H9 (cell line): ENCODE measurements at regions not wholly inside any gene's neighbourhood (a gene's known extent, or its start where the extent isn't known, plus 50 kb on each side); places are given as distances from the start of the nearest gene placed in this dataset.

Experiments
- DNase-seq: peaks from one replicate; pipeline ENCODE4 v3.0.0-alpha.2; 2017
- H2AFZ ChIP-seq: one replicate; pipeline ENCODE4 v1.6.1; 2013; ENCODE audit warnings: mild to moderate bottlenecking, low read length, control low read depth, moderate library complexity
- H2AK5ac ChIP-seq: 2 replicates; pipeline ENCODE4 v1.6.1; 2013; ENCODE audit warnings: low read length, control low read depth, mixed read lengths; ENCODE audit not compliant: insufficient read length
- H2BK120ac ChIP-seq: one replicate; pipeline ENCODE4 v1.6.1; 2013; ENCODE audit warnings: low read depth, mild to moderate bottlenecking, low read length, control low read depth, inconsistent platforms; ENCODE audit not compliant: poor library complexity, severe bottlenecking
- H2BK12ac ChIP-seq: 2 replicates; pipeline ENCODE4 v1.6.1; 2013; ENCODE audit warnings: low read length, control low read depth, mixed read lengths, low read depth; ENCODE audit not compliant: insufficient read length
- H2BK15ac ChIP-seq: 2 replicates; pipeline ENCODE4 v1.6.1; 2013; ENCODE audit warnings: low read depth, low read length, control low read depth
- H2BK20ac ChIP-seq: one replicate; pipeline ENCODE4 v1.6.1; 2013; ENCODE audit warnings: low read depth, mild to moderate bottlenecking, low read length, control low read depth, inconsistent platforms; ENCODE audit not compliant: poor library complexity, severe bottlenecking
- H2BK5ac ChIP-seq: 2 replicates; pipeline ENCODE4 v1.6.1; 2013; ENCODE audit warnings: low read length, control low read depth, mixed read lengths; ENCODE audit not compliant: insufficient read length
- H3K14ac ChIP-seq: 2 replicates; pipeline ENCODE4 v1.6.1; 2013; ENCODE audit warnings: low read length, control low read depth; ENCODE audit not compliant: insufficient read depth
- H3K18ac ChIP-seq: 2 replicates; pipeline ENCODE4 v1.6.1; 2013; ENCODE audit warnings: low read depth, mild to moderate bottlenecking, mixed read lengths, low read length, control low read depth; ENCODE audit not compliant: insufficient read length
- H3K23ac ChIP-seq: 2 replicates; pipeline ENCODE4 v1.6.1; 2013; ENCODE audit warnings: low read length, control low read depth, mixed read lengths, low read depth; ENCODE audit not compliant: insufficient read length
- H3K23me2 ChIP-seq: 2 replicates; pipeline ENCODE4 v1.6.1; 2013; ENCODE audit warnings: low read depth, mild to moderate bottlenecking, mixed read lengths, low read length, control low read depth; ENCODE audit not compliant: insufficient read length, poor library complexity, severe bottlenecking
- H3K27ac ChIP-seq: 2 replicates; pipeline ENCODE4 v1.5.1; 2013; ENCODE audit warnings: low read length, control low read depth, mixed read lengths, low read depth; ENCODE audit not compliant: insufficient read length
- H3K27me3 ChIP-seq: 2 replicates; pipeline ENCODE4 v1.6.1; 2013; ENCODE audit warnings: low read length, control low read depth, inconsistent platforms; ENCODE audit not compliant: insufficient read depth
- H3K4ac ChIP-seq: 2 replicates; pipeline ENCODE4 v1.6.1; 2013; ENCODE audit warnings: low read depth, mild to moderate bottlenecking, control low read depth, inconsistent platforms, low read length, moderate library complexity
- H3K4me1 ChIP-seq: 2 replicates; pipeline ENCODE4 v1.6.1; 2013; ENCODE audit warnings: low read length, control low read depth, inconsistent platforms; ENCODE audit not compliant: insufficient read depth
- H3K4me2 ChIP-seq: 2 replicates; pipeline ENCODE4 v1.6.1; 2013; ENCODE audit warnings: low read length, control low read depth, mixed read lengths; ENCODE audit not compliant: insufficient read length, insufficient read depth
- H3K56ac ChIP-seq: 2 replicates; pipeline ENCODE4 v1.6.1; 2013; ENCODE audit warnings: low read depth, mild to moderate bottlenecking, mixed read lengths, low read length, control low read depth; ENCODE audit not compliant: insufficient read length
- H3K79me1 ChIP-seq: 2 replicates; pipeline ENCODE4 v1.6.1; 2013; ENCODE audit warnings: low read depth, mild to moderate bottlenecking, moderate library complexity, low read length, control low read depth, inconsistent platforms; ENCODE audit not compliant: insufficient read depth, poor library complexity, severe bottlenecking
- H3K79me2 ChIP-seq: 2 replicates; pipeline ENCODE4 v1.6.1; 2013; ENCODE audit warnings: low read length, control low read depth, inconsistent platforms; ENCODE audit not compliant: insufficient read depth
- H3K9ac ChIP-seq: 2 replicates; pipeline ENCODE4 v1.6.1; 2013; ENCODE audit warnings: low read length, control low read depth, mixed read lengths; ENCODE audit not compliant: insufficient read length; ENCODE audit errors: extremely low read depth
- H3K9me3 ChIP-seq: one replicate; pipeline ENCODE4 v1.6.1; 2013; ENCODE audit warnings: low read depth, low read length, inconsistent platforms; ENCODE audit not compliant: control insufficient read depth
- H3T11ph ChIP-seq: one replicate; pipeline ENCODE4 v1.6.1; 2013; ENCODE audit warnings: mild to moderate bottlenecking, low read length, control low read depth, inconsistent platforms
- H4K20me1 ChIP-seq: one replicate; pipeline ENCODE4 v1.6.1; 2013; ENCODE audit not compliant: control insufficient read depth, insufficient read length, insufficient read depth
- H4K5ac ChIP-seq: 2 replicates; pipeline ENCODE4 v1.6.1; 2013; ENCODE audit warnings: low read depth, mild to moderate bottlenecking, mixed read lengths, low read length, control low read depth; ENCODE audit not compliant: insufficient read length
- H4K8ac ChIP-seq: replicated peaks from 2 replicates; pipeline ENCODE4 v1.6.1; 2013; ENCODE audit warnings: low read length, control low read depth, mixed read lengths, low read depth; ENCODE audit not compliant: insufficient read length
- H4K91ac ChIP-seq: 2 replicates; pipeline ENCODE4 v1.6.1; 2013; ENCODE audit warnings: low read depth, mild to moderate bottlenecking, moderate library complexity, mixed read lengths, low read length, control low read depth; ENCODE audit not compliant: insufficient read length
- H3K27ac Mint-ChIP-seq, 3 experiments: 2 replicates in 2 of 3; 3 replicates in 1 of 3; pipeline ENCODE4 v1.8.0; 2020 to 2021; ENCODE audit warnings: mixed read lengths in 3 of 3, mild to moderate bottlenecking in 1 of 3, moderate library complexity in 1 of 3
- H3K27me3 Mint-ChIP-seq: 2 replicates; pipeline ENCODE4 v1.8.0; 2021; ENCODE audit warnings: low read depth, mild to moderate bottlenecking, moderate library complexity, mixed read lengths
- H3K36me3 Mint-ChIP-seq, 3 experiments: 2 replicates in 2 of 3; 3 replicates in 1 of 3; pipeline ENCODE4 v1.8.0; 2020 to 2021; ENCODE audit warnings: low read depth in 3 of 3, mixed read lengths in 3 of 3; ENCODE audit not compliant: insufficient read depth in 1 of 3
- H3K4me1 Mint-ChIP-seq, 2 experiments: 2 replicates each; pipeline ENCODE4 v1.8.0; 2020; ENCODE audit warnings: mixed read lengths in 2 of 2
- H3K4me3 Mint-ChIP-seq, 2 experiments: 2 replicates in 1 of 2; 3 replicates in 1 of 2; pipeline ENCODE4 v1.8.0; 2020 to 2021; ENCODE audit warnings: mild to moderate bottlenecking in 2 of 2, mixed read lengths in 2 of 2, moderate library complexity in 1 of 2
- H3K9me3 Mint-ChIP-seq, 2 experiments: 2 replicates in 1 of 2; 3 replicates in 1 of 2; pipeline ENCODE4 v1.8.0; 2020; ENCODE audit warnings: mild to moderate bottlenecking in 2 of 2, mixed read lengths in 2 of 2, moderate library complexity in 1 of 2
- WGBS: extraction: QIAGEN DNeasy Blood & Tissue Kit; methylation state at CpG from one replicate; pipeline ENCODE4 v1.1.7; 2013; ENCODE audit warnings: missing lambda C conversion rate, low lambda C conversion rate, mixed read lengths; ENCODE audit not compliant: insufficient read length; ENCODE audit errors: extremely low coverage; 5-methylcytosine and 5-hydroxymethylcytosine counted together
- TF ChIP-seq, protein P1 (sequence below): fragments of 200-600 bp; sonication (generic); conservative IDR thresholded peaks from 3 replicates; pipeline ENCODE4 v1.8.0; 2021; ENCODE audit warnings: antibody characterized with exemption, mild to moderate bottlenecking

DNA sequence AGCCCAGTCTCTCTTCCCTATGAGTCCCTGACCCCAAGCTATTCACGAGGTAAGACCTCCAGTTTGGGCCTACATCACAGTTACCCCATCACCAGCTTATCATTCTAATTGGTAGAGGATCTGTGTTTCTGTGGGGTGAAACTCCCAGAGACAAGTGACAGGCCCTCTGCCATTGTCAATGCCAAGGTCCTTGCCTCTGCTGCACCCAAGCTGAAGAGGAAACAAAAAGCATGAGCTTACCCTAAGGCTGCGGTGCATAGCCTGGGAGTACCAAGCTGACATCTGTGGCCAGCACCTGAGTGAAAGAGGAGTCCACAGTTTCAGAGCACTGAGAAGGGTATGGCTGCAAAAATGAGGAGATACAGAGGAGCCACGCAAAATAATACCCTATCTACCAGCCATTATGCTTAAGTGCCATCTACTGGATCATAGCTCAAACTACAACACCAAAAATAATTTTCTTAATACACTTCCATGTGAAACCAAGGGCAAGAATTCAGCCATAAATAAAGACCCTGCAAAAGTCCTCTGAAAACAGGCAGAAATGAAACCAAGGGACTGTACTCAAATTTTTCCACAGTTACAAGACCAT, 62.3 kb upstream of the ANO5 start:
- peaks cover 0 to 3% of the 10 kb centered on the region in 2 experiments; a peak in 1 of 4 replicates for H3K4me1 Mint-ChIP-seq
- no peaks in the 10 kb centered on the region for H3K79me1 ChIP-seq
- no peak overlapping the region for H3K4me2 ChIP-seq
- no peaks in the 10 kb centered on the region for H4K20me1 ChIP-seq
- peaks cover 13 to 38% (median 30%) of the 10 kb centered on the region in 3 experiments for H3K36me3 Mint-ChIP-seq
- no peak overlapping the region for H3K23ac ChIP-seq
- H3K18ac ChIP-seq: no peak overlapping the region
- H3K27ac ChIP-seq: no peak overlapping the region
- H4K91ac ChIP-seq: no peak overlapping the region
- no peaks in the 10 kb centered on the region for H3K4me1 ChIP-seq
- H2AFZ ChIP-seq: no peak overlapping the region
- H3K27ac Mint-ChIP-seq: no peak overlapping the region
- no peak overlapping the region for H3K9ac ChIP-seq
- no peak overlapping the region for H3K4me3 Mint-ChIP-seq
- H4K5ac ChIP-seq: no peak overlapping the region
- H3K14ac ChIP-seq: no peak overlapping the region
- TF ChIP-seq, protein P1, sequence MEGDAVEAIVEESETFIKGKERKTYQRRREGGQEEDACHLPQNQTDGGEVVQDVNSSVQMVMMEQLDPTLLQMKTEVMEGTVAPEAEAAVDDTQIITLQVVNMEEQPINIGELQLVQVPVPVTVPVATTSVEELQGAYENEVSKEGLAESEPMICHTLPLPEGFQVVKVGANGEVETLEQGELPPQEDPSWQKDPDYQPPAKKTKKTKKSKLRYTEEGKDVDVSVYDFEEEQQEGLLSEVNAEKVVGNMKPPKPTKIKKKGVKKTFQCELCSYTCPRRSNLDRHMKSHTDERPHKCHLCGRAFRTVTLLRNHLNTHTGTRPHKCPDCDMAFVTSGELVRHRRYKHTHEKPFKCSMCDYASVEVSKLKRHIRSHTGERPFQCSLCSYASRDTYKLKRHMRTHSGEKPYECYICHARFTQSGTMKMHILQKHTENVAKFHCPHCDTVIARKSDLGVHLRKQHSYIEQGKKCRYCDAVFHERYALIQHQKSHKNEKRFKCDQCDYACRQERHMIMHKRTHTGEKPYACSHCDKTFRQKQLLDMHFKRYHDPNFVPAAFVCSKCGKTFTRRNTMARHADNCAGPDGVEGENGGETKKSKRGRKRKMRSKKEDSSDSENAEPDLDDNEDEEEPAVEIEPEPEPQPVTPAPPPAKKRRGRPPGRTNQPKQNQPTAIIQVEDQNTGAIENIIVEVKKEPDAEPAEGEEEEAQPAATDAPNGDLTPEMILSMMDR: peak; percentile 76
- no peak overlapping the region for H2BK5ac ChIP-seq
- H3K56ac ChIP-seq: no peak overlapping the region
- H3K27me3 ChIP-seq: no peaks in the 10 kb centered on the region
- no peak overlapping the region for H3T11ph ChIP-seq
- H4K8ac ChIP-seq: no peak overlapping the region
- peaks cover 32 to 35% of the 10 kb centered on the region in 2 experiments for H3K9me3 Mint-ChIP-seq
- DNase-seq: no peak
- no peaks in the 10 kb centered on the region for H3K23me2 ChIP-seq
- H3K4ac ChIP-seq: no peak overlapping the region
- H2BK120ac ChIP-seq: no peak overlapping the region
- H3K27me3 Mint-ChIP-seq: no peaks in the 10 kb centered on the region
- peaks cover 7% of the 10 kb centered on the region for H3K9me3 ChIP-seq
- H2AK5ac ChIP-seq: no peak overlapping the region
- H2BK20ac ChIP-seq: no peak overlapping the region
- H3K79me2 ChIP-seq: no peaks in the 10 kb centered on the region
- H2BK15ac ChIP-seq: no peak overlapping the region
- WGBS: no CpG with 5 or more reads among the region's 3 CpGs
- H2BK12ac ChIP-seq: no peak overlapping the region
